Panc1 (cell line): ENCODE measurements at regions not wholly inside any gene's neighbourhood (a gene's known extent, or its start where the extent isn't known, plus 50 kb on each side); places are given as distances from the start of the nearest gene placed in this dataset.

ENCODE experiments used
- CTCF ChIP-seq: fragments of 450-650 bp; IDR thresholded peaks from 2 replicates; pipeline ENCODE4 v1.5.1; 2017; ENCODE audit warnings: mild to moderate bottlenecking
- POLR2AphosphoS5 ChIP-seq: IDR thresholded peaks from 2 replicates; pipeline ENCODE4 v1.6.1; 2012; ENCODE audit warnings: mild to moderate bottlenecking, low read depth, low read length, moderate library complexity
- REST ChIP-seq, 2 experiments: IDR thresholded peaks; 2 replicates each; pipeline ENCODE4 v1.6.1; 2011 to 2012; ENCODE audit warnings: low read depth in 2 of 2, control low read depth in 1 of 2, low read length in 1 of 2, mild to moderate bottlenecking in 1 of 2, moderate library complexity in 1 of 2; ENCODE audit not compliant: insufficient read depth in 1 of 2
- TCF7L2 ChIP-seq: IDR thresholded peaks from 2 replicates; pipeline ENCODE4 v1.6.1; 2011; ENCODE audit warnings: mild to moderate bottlenecking, low read depth, low read length, inconsistent platforms

- no peak for TF ChIP-seq REST (IDR thresholded peaks at IDR 0.05; ENCODE audit: insufficient read depth in 1 of 2, low read depth in 2 of 2, low read length in 1 of 2)
- no peak for TF ChIP-seq CTCF
- no peak for TF ChIP-seq POLR2AphosphoS5
- TF ChIP-seq TCF7L2: no peak
These were observed 241.7 kb upstream of the MDFIC2 start for GRCh38 chr3:70554170-70554569.
